Upper lobe of right lung (tissue), 1 donor: ENCODE measurements at regions not wholly inside any gene's neighbourhood (a gene's known extent, or its start where the extent isn't known, plus 50 kb on each side); places are given as distances from the start of the nearest gene placed in this dataset.

Experiments used
- ATAC-seq: fragments of 200-7000 bp; cut with Tn5 transposase; one replicate; pipeline ENCODE4 v1.9.1; 2020; ENCODE audit warnings: mild to moderate bottlenecking, moderate library complexity
- DNase-seq: peaks from one replicate; pipeline ENCODE4 v3.0.0-alpha.2; 2020
- H3K27ac ChIP-seq: fragments of 200-600 bp; one replicate; pipeline ENCODE4 v1.8.0; 2022
- H3K27me3 ChIP-seq: fragments of 200-600 bp; one replicate; pipeline ENCODE4 v1.8.0; 2022; ENCODE audit warnings: mild to moderate bottlenecking
- H3K36me3 ChIP-seq: fragments of 200-600 bp; one replicate; pipeline ENCODE4 v1.8.0; 2022
- H3K4me1 ChIP-seq: fragments of 200-600 bp; one replicate; pipeline ENCODE4 v1.8.0; 2022
- H3K4me3 ChIP-seq: fragments of 200-600 bp; one replicate; pipeline ENCODE4 v1.8.0; 2022; ENCODE audit warnings: mild to moderate bottlenecking
- H3K9me3 ChIP-seq: fragments of 200-600 bp; one replicate; pipeline ENCODE4 v1.8.0; 2022
- intact Hi-C: fragments of 100-400 bp; cut with DNase I; formaldehyde crosslinking; loops from one replicate; pipeline ENCODE4 v1.11.0; 2022
- TF ChIP-seq, protein P1 (sequence below): fragments of 200-600 bp; IDR thresholded peaks from one replicate; pipeline ENCODE4 v1.8.0; 2022; ENCODE audit warnings: antibody characterized with exemption
- donor health status: DM: no; HTN: yes; CAD: no; lungs with severe emphysema.

DNA sequence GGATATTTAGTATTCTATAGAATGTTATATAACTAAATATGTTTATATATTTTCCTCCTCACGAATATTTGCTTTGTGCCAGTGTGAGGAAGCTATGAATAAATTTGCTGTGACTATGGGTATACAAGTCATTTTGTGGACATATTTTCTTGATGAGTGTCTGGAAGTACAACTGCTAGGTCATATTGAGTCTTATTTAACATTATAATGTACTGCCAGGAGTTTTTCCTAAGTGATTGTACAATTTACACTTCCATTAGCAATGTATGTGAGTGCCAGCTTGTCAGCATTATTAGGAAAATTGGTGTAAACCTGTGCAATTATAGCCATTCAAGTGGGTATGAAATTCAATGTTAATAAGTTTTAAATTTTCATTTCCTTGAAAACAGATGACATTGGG is 1328.9 kb upstream of the TMEFF2 start:
- Histone ChIP-seq H3K9me3 (no peaks in the 10 kb centered on the region), H3K27me3 (no peaks in the 10 kb centered on the region), H3K4me3 (no peak overlapping the region), H3K4me1 (no peaks in the 10 kb centered on the region), H3K36me3 (no peaks in the 10 kb centered on the region), H3K27ac (no peak overlapping the region)
- intact Hi-C loops = no loop called here
- DNase-seq = no peak
- TF ChIP-seq, protein P1, sequence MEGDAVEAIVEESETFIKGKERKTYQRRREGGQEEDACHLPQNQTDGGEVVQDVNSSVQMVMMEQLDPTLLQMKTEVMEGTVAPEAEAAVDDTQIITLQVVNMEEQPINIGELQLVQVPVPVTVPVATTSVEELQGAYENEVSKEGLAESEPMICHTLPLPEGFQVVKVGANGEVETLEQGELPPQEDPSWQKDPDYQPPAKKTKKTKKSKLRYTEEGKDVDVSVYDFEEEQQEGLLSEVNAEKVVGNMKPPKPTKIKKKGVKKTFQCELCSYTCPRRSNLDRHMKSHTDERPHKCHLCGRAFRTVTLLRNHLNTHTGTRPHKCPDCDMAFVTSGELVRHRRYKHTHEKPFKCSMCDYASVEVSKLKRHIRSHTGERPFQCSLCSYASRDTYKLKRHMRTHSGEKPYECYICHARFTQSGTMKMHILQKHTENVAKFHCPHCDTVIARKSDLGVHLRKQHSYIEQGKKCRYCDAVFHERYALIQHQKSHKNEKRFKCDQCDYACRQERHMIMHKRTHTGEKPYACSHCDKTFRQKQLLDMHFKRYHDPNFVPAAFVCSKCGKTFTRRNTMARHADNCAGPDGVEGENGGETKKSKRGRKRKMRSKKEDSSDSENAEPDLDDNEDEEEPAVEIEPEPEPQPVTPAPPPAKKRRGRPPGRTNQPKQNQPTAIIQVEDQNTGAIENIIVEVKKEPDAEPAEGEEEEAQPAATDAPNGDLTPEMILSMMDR = no peak
- no peak for ATAC-seq

DNA sequence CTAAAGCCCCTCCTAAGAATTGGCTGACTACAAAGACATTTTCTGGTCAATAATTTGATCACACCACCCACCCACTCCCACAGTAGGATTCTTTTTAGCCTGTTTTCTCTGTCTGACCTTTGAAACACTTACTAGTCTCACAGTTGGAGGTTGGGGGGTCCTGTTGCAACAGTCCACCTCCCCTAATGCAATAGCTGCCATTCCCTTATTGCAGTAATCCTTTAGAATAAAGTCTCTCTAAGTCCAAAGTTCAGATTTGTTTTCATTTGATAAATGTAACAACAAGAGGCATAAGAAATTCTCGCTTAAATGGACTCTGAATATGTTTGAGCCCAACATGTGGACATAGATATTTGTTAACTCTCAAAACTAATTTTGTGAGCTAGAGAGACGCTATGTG is 1326.8 kb upstream of the TMEFF2 start:
- Histone ChIP-seq H3K9me3 (no peaks in the 10 kb centered on the region), H3K36me3 (no peaks in the 10 kb centered on the region), H3K27me3 (no peaks in the 10 kb centered on the region), H3K4me1 (no peaks in the 10 kb centered on the region), H3K4me3 (no peak overlapping the region), H3K27ac (no peak overlapping the region)
- TF ChIP-seq, protein P1 = no peak
- intact Hi-C loops = no loop called here
- DNase-seq (no peak), ATAC-seq (no peak)

DNA sequence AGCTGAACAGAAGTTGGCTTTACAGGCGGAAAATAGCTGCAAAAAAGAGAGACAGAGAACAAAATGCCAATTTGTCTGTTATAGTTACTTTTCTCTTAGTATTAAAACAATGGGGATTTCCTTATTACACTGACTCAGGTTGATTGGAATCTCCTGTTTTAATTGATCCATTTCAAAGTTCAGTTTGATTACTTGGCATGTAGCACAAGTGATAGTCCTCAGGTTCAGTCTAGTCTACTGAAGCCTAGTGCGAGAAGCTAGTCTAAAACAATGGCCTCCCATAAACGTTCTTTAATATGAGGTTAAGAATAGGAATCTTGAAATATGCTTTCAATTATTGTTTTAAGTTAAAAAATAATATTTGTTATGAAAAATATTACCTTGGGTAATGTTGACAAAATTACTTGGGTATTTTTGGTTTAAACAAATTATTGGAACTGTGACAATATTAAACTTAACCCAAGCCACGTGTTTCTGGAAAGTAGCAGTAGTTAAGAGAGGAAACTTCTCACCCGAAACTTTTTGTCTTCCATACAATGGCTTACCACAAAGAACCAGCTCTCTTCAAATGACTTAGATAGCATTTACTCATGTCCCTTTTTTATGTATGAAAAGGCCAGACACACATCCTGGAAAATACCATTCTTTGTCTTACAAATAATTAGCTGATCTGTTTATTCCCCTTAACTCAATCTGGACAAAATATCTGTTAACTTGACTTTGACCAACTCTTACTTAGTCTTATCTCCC is 1326.2 kb upstream of the TMEFF2 start:
- TF ChIP-seq, protein P1 = no peak
- intact Hi-C loops = no loop called here
- no peak for ATAC-seq
- H3K9me3 ChIP-seq = no peaks in the 10 kb centered on the region
- no peak for DNase-seq
- no peak overlapping the region for H3K27ac ChIP-seq
- no peak overlapping the region for H3K4me3 ChIP-seq
- no peaks in the 10 kb centered on the region for H3K36me3 ChIP-seq
- H3K27me3 ChIP-seq = no peaks in the 10 kb centered on the region
- H3K4me1 ChIP-seq = no peaks in the 10 kb centered on the region

DNA sequence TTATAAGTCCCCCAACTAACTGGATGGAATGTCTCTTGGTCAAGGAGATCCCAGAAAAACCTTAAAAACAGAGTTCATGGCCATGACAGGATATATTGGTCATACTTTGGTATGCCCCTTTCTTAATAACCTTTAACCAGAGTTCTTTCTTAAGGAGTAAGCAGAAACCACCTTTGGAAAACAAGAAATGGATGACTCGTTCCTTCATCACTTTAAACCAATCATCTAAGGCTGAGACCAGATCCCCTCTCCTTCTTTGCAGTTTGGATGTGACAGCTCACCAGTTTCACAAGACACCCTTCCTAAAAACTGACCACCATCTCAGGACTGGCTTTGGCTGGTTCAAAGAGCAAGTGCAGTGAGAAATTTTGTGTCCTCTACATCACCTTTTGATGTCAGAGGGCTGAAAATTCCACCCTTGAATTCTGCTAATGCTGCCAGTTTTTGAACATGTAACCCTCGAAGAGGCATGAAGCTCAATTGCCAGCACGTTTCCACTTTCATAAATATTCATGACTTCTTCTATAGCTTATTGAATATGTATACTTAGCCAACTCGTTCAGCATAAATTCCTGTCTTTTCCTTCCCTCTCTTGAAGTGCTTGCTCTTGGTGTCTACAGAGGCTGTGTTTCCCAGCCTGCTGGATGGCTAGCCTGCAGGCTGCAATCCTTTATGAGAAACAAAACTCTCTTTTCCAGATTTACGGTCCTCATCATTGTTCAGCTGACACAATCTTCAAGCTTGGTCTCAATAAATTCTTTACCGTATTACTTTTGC is 1323.5 kb upstream of the TMEFF2 start:
- Histone ChIP-seq H3K27me3 (no peaks in the 10 kb centered on the region), H3K4me3 (no peak overlapping the region), H3K36me3 (no peaks in the 10 kb centered on the region), H3K9me3 (no peaks in the 10 kb centered on the region), H3K4me1 (no peaks in the 10 kb centered on the region), H3K27ac (no peak overlapping the region)
- intact Hi-C loops = no loop called here
- TF ChIP-seq, protein P1 = no peak
- DNase-seq = no peak
- no peak for ATAC-seq

DNA sequence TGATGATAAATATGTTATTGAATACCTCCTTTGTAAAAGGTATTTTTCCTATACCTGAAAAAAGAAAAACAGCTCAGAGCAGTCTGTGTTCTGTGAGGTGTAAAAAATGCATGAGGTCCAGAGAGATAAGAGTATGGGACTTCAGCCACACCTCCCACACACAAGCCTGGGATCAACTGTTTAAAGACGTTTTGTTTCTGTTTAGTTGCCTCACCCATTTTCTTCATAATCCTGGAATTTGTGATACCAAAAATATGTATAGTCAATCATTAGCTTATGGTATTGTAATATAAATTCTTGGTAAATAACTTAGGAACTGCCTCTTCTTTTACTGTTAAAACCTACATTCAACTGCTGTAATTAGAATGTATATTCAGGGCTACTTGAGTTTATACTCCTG is 1322.9 kb upstream of the TMEFF2 start:
- DNase-seq = no peak
- Histone ChIP-seq H3K4me1 (no peaks in the 10 kb centered on the region), H3K27me3 (no peaks in the 10 kb centered on the region), H3K27ac (no peak overlapping the region), H3K4me3 (no peak overlapping the region), H3K9me3 (no peaks in the 10 kb centered on the region), H3K36me3 (no peaks in the 10 kb centered on the region)
- intact Hi-C loops = no loop called here
- TF ChIP-seq, protein P1 = no peak
- ATAC-seq = no peak
